Stomach (tissue), 8 donors: ENCODE measurements at regions not wholly inside any gene's neighbourhood (a gene's known extent, or its start where the extent isn't known, plus 50 kb on each side); places are given as distances from the start of the nearest gene placed in this dataset.
A peak's percentile ranks its signal among the peaks of the same experiment; 100 is the strongest.

Experiments used
- DNase-seq, 2 donors: peaks; one replicate each; pipeline versions ENCODE4 v3.0.0 to v3.0.0-alpha.2; 2013 to 2019
- H3K27ac ChIP-seq, 5 donors: fragments of 200-600 bp in 4 of 5; sonication (generic) in 4 of 5; one replicate each; pipeline ENCODE4 v1.5.1; 2013 to 2019; ENCODE audit warnings: mild to moderate bottlenecking in 1 of 5, moderate library complexity in 1 of 5
- H3K27me3 ChIP-seq, 3 donors: fragments of 200-600 bp; sonication (generic); one replicate each; pipeline ENCODE4 v1.5.1; 2017 to 2019; ENCODE audit warnings: mixed run types in 1 of 3
- H3K36me3 ChIP-seq, 4 donors: fragments of 200-600 bp; sonication (generic); 1 replicate in 3 of 4; 2 replicates in 1 of 4; pipeline ENCODE4 v1.5.1; 2016 to 2019
- H3K4me1 ChIP-seq, 4 donors: fragments of 200-600 bp; sonication (generic); one replicate each; pipeline ENCODE4 v1.5.1; 2016 to 2019
- H3K4me3 ChIP-seq, 4 donors: fragments of 200-600 bp; sonication (generic) in 3 of 4; one replicate each; pipeline ENCODE4 v1.5.1; 2016 to 2019; ENCODE audit warnings: mild to moderate bottlenecking in 1 of 4
- H3K9me3 ChIP-seq, 4 donors: fragments of 200-600 bp; sonication (generic); one replicate each; pipeline ENCODE4 v1.5.1; 2016 to 2019
- EP300 ChIP-seq: sonication (generic); formaldehyde crosslinking; IDR thresholded peaks from one replicate; pipeline ENCODE4 v1.6.1; 2017; ENCODE audit warnings: antibody characterized with exemption
- POLR2A ChIP-seq, 4 donors: fragments of 450-650 bp; IDR thresholded peaks; one replicate each; pipeline ENCODE4 v1.6.1; 2016; ENCODE audit warnings: antibody characterized with exemption in 4 of 4, control low read depth in 2 of 4, mild to moderate bottlenecking in 1 of 4, moderate library complexity in 1 of 4
- POLR2AphosphoS5 ChIP-seq, 3 donors: sonication (generic); formaldehyde crosslinking; IDR thresholded peaks; one replicate each; pipeline ENCODE4 v1.6.1; 2016; ENCODE audit warnings: antibody characterized with exemption in 3 of 3
- WGBS, 5 donors: extraction: QIAGEN DNeasy Blood & Tissue Kit in 3 of 5; methylation state at CpG; one replicate each; pipeline versions ENCODE4 v1.1.5 to v1.1.7; 2013 to 2018; 5-methylcytosine and 5-hydroxymethylcytosine counted together
- intact Hi-C: fragments of 100-400 bp; cut with DNase I; formaldehyde crosslinking; loops from one replicate; pipeline ENCODE4 v1.15.1; 2023; ENCODE audit warnings: low total_unique reads
- TF ChIP-seq, protein P1 (sequence below), 7 experiments: fragments of 450-650 bp in 4 of 7; fragments of 200-600 bp in 3 of 7; sonication (generic) in 3 of 7; IDR thresholded peaks; one replicate each; pipeline ENCODE4 v1.5.1; 2016 to 2019; ENCODE audit warnings: antibody characterized with exemption in 7 of 7, control low read depth in 2 of 7, mild to moderate bottlenecking in 1 of 7
- donor health status: healthy with polysubstance abuse.
- donor health status: Bipolar disorder and iron deficiency.
- donor health status: healthy.

DNA sequence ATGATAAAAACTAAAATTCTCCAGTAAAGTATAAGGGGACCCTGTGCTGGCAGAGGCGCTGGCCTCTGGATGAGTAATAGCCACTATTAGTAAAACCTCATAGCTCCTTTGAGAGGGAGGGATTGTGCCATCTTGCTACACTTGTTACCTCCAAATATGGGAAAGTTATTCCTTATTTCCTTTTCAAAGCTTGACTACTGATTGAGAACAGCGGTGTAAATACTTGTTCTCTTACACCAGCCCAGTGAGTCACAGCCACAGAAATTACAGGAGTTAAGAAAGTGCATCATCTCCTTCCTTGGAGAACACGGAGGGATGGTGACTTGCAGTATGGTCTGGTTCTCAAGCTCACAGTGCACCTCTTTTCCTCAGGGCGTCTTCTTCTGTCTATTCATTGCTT lies 379.0 kb downstream of the EFNB2 start:
- Histone ChIP-seq H3K9me3 (no peaks in the 10 kb centered on the region), H3K4me3 (no peak overlapping the region), H3K4me1 (peaks cover 0 to 6% (median 0%) of the 10 kb centered on the region in 4 donors), H3K36me3 (no peaks in the 10 kb centered on the region), H3K27ac (no peak overlapping the region), H3K27me3 (no peaks in the 10 kb centered on the region)
- intact Hi-C loops: no loop called here
- WGBS, 5 donors: 79 to 92% (median 83%) methylated on average over 4 of the region's 4 CpGs
- TF ChIP-seq POLR2AphosphoS5 (IDR thresholded peaks at IDR 0.05) (peak in 2 of 3 donors; percentile 17 to 42), EP300 (no peak)
- DNase-seq: peak in 1 of 2 donors; percentile 24

DNA sequence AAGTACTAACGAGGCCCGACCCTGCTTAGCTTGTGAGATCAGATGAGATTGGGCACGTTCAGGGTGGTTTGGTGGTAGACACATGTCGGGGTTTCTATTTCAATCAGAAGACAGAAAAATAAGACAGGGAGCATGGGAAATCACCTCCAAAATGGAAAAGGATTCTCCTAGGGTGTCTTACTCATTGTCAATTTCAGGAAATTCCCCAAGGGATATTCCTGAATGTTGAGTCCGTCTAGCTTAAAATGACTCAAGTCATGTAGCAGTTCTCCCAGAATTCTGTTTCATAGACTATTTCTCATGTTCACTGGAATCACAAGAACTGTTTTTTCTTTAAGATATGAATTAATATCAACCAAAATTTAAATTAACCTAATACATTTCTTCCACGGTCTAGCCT lies 380.1 kb downstream of the EFNB2 start:
- Histone ChIP-seq H3K4me1 (peaks cover 0 to 10% (median 0%) of the 10 kb centered on the region in 4 donors), H3K9me3 (no peaks in the 10 kb centered on the region), H3K27ac (no peak overlapping the region), H3K4me3 (no peak overlapping the region), H3K36me3 (no peaks in the 10 kb centered on the region), H3K27me3 (no peaks in the 10 kb centered on the region)
- intact Hi-C loops: no loop called here
- TF ChIP-seq EP300: no peak
- TF ChIP-seq, protein P1, sequence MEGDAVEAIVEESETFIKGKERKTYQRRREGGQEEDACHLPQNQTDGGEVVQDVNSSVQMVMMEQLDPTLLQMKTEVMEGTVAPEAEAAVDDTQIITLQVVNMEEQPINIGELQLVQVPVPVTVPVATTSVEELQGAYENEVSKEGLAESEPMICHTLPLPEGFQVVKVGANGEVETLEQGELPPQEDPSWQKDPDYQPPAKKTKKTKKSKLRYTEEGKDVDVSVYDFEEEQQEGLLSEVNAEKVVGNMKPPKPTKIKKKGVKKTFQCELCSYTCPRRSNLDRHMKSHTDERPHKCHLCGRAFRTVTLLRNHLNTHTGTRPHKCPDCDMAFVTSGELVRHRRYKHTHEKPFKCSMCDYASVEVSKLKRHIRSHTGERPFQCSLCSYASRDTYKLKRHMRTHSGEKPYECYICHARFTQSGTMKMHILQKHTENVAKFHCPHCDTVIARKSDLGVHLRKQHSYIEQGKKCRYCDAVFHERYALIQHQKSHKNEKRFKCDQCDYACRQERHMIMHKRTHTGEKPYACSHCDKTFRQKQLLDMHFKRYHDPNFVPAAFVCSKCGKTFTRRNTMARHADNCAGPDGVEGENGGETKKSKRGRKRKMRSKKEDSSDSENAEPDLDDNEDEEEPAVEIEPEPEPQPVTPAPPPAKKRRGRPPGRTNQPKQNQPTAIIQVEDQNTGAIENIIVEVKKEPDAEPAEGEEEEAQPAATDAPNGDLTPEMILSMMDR (IDR thresholded peaks at IDR 0.05): no peak
- no peak for TF ChIP-seq POLR2A (IDR thresholded peaks at IDR 0.05)
- TF ChIP-seq POLR2AphosphoS5 (IDR thresholded peaks at IDR 0.05): no peak
- 91 to 96% (median 93%) methylated on average over 6 of the region's 6 CpGs for WGBS, 5 donors
- DNase-seq: no peak

DNA sequence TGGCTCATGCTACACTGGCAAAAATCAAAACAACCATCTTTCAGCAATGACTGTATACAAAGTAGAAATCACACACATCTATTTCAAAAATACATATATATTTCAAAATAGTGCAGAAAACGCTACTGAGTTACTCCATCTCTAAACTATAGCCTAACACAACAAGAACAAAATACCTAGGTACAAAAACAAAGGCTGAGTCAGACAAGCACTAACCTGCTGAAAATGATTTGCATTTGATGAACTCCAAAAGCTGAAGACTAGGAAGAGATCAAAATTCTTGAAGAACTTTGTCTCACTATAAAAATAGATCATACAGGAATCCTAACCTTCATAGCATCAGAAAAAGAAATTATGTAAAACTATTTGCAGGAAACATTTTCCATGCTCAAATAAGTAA lies 381.6 kb downstream of the EFNB2 start:
- WGBS, 5 donors: 38 to 94% (median 90%) methylated on average over 1 of the region's 1 CpG
- Histone ChIP-seq H3K9me3 (no peaks in the 10 kb centered on the region), H3K36me3 (no peaks in the 10 kb centered on the region), H3K27me3 (no peaks in the 10 kb centered on the region), H3K4me1 (peaks cover 0 to 10% (median 0%) of the 10 kb centered on the region in 4 donors), H3K27ac (no peak overlapping the region), H3K4me3 (no peak overlapping the region)
- no peak for TF ChIP-seq POLR2AphosphoS5 (IDR thresholded peaks at IDR 0.05)
- no peak for TF ChIP-seq EP300
- no peak for TF ChIP-seq POLR2A (IDR thresholded peaks at IDR 0.05)
- TF ChIP-seq, protein P1 (IDR thresholded peaks at IDR 0.05): no peak
- DNase-seq: no peak
- intact Hi-C loops: no loop called here

DNA sequence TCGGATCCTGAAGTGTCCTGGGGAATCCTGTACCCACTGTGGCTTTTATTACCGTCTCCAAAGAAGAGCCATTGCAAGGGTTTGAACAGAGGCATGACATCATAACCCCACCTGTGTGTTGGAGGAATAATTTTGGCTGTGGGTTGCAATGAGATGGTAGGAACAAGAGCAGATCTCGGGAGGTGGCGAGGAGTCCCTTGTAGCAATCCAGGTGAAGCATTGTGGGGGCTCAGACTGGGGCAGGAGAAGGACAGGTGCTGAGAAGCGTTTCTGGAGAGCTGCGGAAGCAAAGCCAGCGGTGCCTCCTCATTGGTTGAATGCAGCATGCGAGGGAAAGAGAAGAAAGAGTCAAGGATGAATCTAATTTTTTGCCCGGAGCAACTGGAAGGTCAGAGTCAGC lies 382.4 kb downstream of the EFNB2 start:
- intact Hi-C loops: no loop called here
- Histone ChIP-seq H3K4me3 (no peak overlapping the region), H3K27ac (no peak overlapping the region), H3K36me3 (no peaks in the 10 kb centered on the region), H3K9me3 (no peaks in the 10 kb centered on the region), H3K4me1 (peaks cover 0 to 10% (median 0%) of the 10 kb centered on the region in 4 donors), H3K27me3 (no peaks in the 10 kb centered on the region)
- no peak for TF ChIP-seq EP300
- WGBS, 5 donors: 91 to 94% (median 93%) methylated on average over 9 of the region's 9 CpGs
- DNase-seq: no peak

DNA sequence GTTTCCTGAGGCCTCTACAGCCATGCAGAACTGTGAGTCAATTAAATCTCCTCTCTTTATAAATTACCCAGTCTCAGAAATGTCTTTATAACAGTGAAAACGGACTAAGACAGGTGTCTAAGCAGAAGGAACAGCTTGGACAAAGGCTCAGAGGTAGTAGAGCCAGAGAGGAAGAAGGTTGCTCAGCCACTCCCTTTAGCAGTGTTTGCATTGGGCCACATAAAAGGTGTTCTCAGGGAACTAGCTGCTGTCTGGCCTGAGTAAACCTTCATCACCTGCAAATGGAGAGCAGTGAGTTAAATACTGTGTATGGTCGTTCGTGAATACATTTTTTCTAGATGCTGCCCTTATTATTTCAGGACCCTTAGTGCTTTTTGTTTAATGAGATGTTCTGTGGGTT lies 383.4 kb downstream of the EFNB2 start:
- Histone ChIP-seq H3K4me1 (peaks cover 0 to 10% (median 0%) of the 10 kb centered on the region in 4 donors), H3K36me3 (no peaks in the 10 kb centered on the region), H3K9me3 (no peaks in the 10 kb centered on the region), H3K4me3 (no peak overlapping the region), H3K27ac (peak overlapping the region in 2 of 5 donors; percentile 38 to 48), H3K27me3 (no peaks in the 10 kb centered on the region)
- WGBS, 5 donors: 33 to 64% (median 49%) methylated on average over 3 of the region's 3 CpGs
- no peak for DNase-seq
- intact Hi-C loops: no loop called here
- TF ChIP-seq EP300 (no peak), POLR2AphosphoS5 (IDR thresholded peaks at IDR 0.05) (no peak)
- TF ChIP-seq, protein P1 (IDR thresholded peaks at IDR 0.05): no peak
